Gastroesophageal sphincter (tissue), 3 donors: ENCODE measurements at regions not wholly inside any gene's neighbourhood (a gene's known extent, or its start where the extent isn't known, plus 50 kb on each side); places are given as distances from the start of the nearest gene placed in this dataset.

Source experiments
- CTCF ChIP-seq, 4 experiments: fragments of 200-600 bp in 2 of 4; fragments of 450-650 bp in 2 of 4; sonication (generic) in 1 of 4; IDR thresholded peaks; one replicate each; pipeline ENCODE4 v1.5.1; 2017 to 2019; ENCODE audit warnings: antibody characterized with exemption in 4 of 4, mild to moderate bottlenecking in 2 of 4, moderate library complexity in 2 of 4
- POLR2A ChIP-seq, 2 donors: fragments of 450-650 bp; IDR thresholded peaks; one replicate each; pipeline ENCODE4 v1.6.1; 2017; ENCODE audit warnings: antibody characterized with exemption in 2 of 2, mild to moderate bottlenecking in 2 of 2, moderate library complexity in 1 of 2
- POLR2AphosphoS5 ChIP-seq: sonication (generic); formaldehyde crosslinking; IDR thresholded peaks from one replicate; pipeline ENCODE4 v1.6.1; 2017; ENCODE audit warnings: antibody characterized with exemption

DNA sequence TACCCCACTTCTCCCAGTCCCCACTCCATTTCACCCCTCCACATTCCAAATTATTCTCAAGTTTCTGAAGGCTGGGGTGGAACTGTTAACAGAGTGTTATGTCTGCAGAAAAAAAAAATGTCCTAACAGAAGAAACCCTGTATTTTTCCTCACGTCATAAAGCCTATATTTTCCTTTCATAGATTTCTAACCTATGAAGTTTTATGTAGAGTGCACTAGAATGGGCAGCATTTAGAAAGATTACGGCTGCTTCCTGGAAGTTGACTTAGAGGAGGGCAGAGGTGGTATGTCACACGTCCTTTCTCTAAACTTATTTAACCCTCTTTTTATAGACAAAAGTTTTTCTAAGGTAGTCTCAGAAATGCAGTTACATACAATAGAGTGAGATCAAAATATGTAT is 139.8 kb upstream of the TOM1L1 start:
- no peak for TF ChIP-seq POLR2A (IDR thresholded peaks at IDR 0.05)
- TF ChIP-seq CTCF (IDR thresholded peaks at IDR 0.05) = no peak
- no peak for TF ChIP-seq POLR2AphosphoS5
